OCI-LY3 (cell line): ENCODE measurements at regions not wholly inside any gene's neighbourhood (a gene's known extent, or its start where the extent isn't known, plus 50 kb on each side); places are given as distances from the start of the nearest gene placed in this dataset.

Source experiments
- H2AFZ ChIP-seq: fragments of 200-600, 300-600 bp; shearing (Covaris generic); 2 replicates; pipeline ENCODE4 v1.6.0; 2014; ENCODE audit warnings: antibody characterized with exemption, low read depth, low read length
- H3K27ac ChIP-seq: fragments of 200-600, 300-600 bp; sonication (generic); 2 replicates; pipeline ENCODE4 v1.5.1; 2014; ENCODE audit warnings: mild to moderate bottlenecking, low read length, moderate library complexity, mixed read lengths
- H3K27me3 ChIP-seq: fragments of 200-600, 300-600 bp; sonication (generic); 2 replicates; pipeline ENCODE4 v1.6.1; 2014; ENCODE audit warnings: low read depth, low read length, mixed read lengths
- H3K36me3 ChIP-seq: fragments of 200-600, 300-600 bp; sonication (generic); replicated peaks from 2 replicates; pipeline ENCODE3; 2014; ENCODE audit warnings: low read depth, low read length, mixed read lengths
- H3K4me1 ChIP-seq: fragments of 300-600, 200-600 bp; sonication (generic); 2 replicates; pipeline ENCODE4 v1.6.1; 2014; ENCODE audit warnings: low read length, mixed read lengths
- H3K4me2 ChIP-seq: fragments of 200-600, 300-600 bp; sonication (generic); 2 replicates; pipeline ENCODE4 v1.6.1; 2014; ENCODE audit warnings: low read length, mixed read lengths
- H3K4me3 ChIP-seq: fragments of 300-600, 200-600 bp; sonication (generic); 2 replicates; pipeline ENCODE4 v1.5.1; 2014; ENCODE audit warnings: antibody characterized with exemption, mild to moderate bottlenecking, low read length, moderate library complexity
- H3K79me2 ChIP-seq: fragments of 300-600, 200-600 bp; shearing (Covaris generic); 2 replicates; pipeline ENCODE4 v1.6.1; 2014; ENCODE audit warnings: mild to moderate bottlenecking, low read length, mixed read lengths
- H3K9ac ChIP-seq: fragments of 300-600, 200-600 bp; shearing (Covaris generic); 2 replicates; pipeline ENCODE4 v1.6.0; 2014; ENCODE audit warnings: mild to moderate bottlenecking, low read length, moderate library complexity
- H3K9me3 ChIP-seq: fragments of 200-600, 300-600 bp; shearing (Covaris generic); 2 replicates; pipeline ENCODE4 v1.6.1; 2014; ENCODE audit warnings: low read length, mixed read lengths; ENCODE audit not compliant: insufficient read depth
- H4K20me1 ChIP-seq: fragments of 200-600, 300-600 bp; sonication (generic); 2 replicates; pipeline ENCODE4 v1.6.1; 2016; ENCODE audit warnings: low read length, mixed read lengths; ENCODE audit not compliant: insufficient read depth
- EZH2phosphoT487 ChIP-seq: fragments of 200-600 bp; shearing (Covaris generic); IDR thresholded peaks from 2 replicates; pipeline ENCODE4 v1.6.1; 2018; ENCODE audit warnings: antibody characterized with exemption, mixed run types, low read depth
- TF ChIP-seq, protein P1 (sequence below): fragments of 200-600, 300-600 bp; sonication (generic); IDR thresholded peaks from 2 replicates; pipeline ENCODE4 v1.5.1; 2014; ENCODE audit warnings: antibody characterized with exemption, low read length, low read depth

DNA sequence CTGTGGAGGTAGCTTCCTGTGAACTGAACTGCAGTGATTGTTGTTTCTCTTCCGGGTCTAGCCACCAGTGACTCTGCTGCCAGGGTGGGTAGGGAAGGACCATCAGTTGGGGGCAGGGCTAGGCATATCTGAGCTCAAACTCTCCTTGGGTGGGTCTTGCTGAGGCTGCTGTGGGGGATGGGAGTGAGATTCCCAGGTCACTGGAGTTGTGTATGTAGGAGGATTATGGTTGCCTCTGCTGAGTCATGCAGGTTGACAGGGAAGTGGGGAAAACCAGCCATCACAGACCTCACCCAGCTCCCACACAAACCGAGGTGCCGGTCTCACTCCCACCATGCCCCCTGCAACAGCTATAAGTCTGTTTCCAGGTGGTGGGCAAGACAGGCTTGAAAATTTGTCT lies 1937.8 kb downstream of the PCDH7 start:
- H4K20me1 ChIP-seq = no peaks in the 10 kb centered on the region
- H3K4me2 ChIP-seq = no peak overlapping the region
- no peak overlapping the region for H3K9ac ChIP-seq
- no peaks in the 10 kb centered on the region for H3K27me3 ChIP-seq
- H3K4me3 ChIP-seq = no peak overlapping the region
- H3K4me1 ChIP-seq = no peaks in the 10 kb centered on the region
- H3K27ac ChIP-seq = no peak overlapping the region
- no peaks in the 10 kb centered on the region for H3K36me3 ChIP-seq
- H3K9me3 ChIP-seq = peaks cover 3% of the 10 kb centered on the region; the same call in 1 of the 2 replicates
- no peaks in the 10 kb centered on the region for H3K79me2 ChIP-seq
- TF ChIP-seq, protein P1, sequence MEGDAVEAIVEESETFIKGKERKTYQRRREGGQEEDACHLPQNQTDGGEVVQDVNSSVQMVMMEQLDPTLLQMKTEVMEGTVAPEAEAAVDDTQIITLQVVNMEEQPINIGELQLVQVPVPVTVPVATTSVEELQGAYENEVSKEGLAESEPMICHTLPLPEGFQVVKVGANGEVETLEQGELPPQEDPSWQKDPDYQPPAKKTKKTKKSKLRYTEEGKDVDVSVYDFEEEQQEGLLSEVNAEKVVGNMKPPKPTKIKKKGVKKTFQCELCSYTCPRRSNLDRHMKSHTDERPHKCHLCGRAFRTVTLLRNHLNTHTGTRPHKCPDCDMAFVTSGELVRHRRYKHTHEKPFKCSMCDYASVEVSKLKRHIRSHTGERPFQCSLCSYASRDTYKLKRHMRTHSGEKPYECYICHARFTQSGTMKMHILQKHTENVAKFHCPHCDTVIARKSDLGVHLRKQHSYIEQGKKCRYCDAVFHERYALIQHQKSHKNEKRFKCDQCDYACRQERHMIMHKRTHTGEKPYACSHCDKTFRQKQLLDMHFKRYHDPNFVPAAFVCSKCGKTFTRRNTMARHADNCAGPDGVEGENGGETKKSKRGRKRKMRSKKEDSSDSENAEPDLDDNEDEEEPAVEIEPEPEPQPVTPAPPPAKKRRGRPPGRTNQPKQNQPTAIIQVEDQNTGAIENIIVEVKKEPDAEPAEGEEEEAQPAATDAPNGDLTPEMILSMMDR = no peak
- no peak for TF ChIP-seq EZH2phosphoT487
- 0 out of 2 replicates have a peak overlapping the region, but pooled peaks have one; percentile 30 for H2AFZ ChIP-seq

DNA sequence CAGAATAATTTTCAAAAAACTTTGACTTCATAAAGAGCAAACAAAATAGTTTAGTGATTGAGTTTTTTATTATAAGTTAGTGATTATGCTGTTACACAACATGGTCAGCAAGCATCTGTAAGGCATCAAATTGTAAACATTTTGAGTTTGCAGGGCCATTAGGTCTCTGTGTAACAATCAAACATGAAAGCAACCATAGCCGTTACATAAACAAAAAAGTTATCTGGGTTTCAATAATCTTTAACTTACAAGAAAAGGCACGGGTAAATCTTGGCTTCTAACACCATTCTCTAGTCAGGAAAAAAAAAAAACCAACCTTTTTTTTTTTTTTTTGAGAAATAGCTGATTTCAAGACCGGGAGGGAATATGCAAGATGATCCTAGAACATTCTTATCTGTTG lies 1941.1 kb downstream of the PCDH7 start:
- TF ChIP-seq EZH2phosphoT487 = no peak
- TF ChIP-seq, protein P1 = no peak
- Histone ChIP-seq H3K27me3 (no peaks in the 10 kb centered on the region), H3K4me2 (no peak overlapping the region), H3K36me3 (no peaks in the 10 kb centered on the region), H3K4me1 (no peaks in the 10 kb centered on the region), H3K9me3 (peaks cover 3% of the 10 kb centered on the region; the same call in 1 of the 2 replicates), H3K4me3 (no peak overlapping the region), H4K20me1 (no peaks in the 10 kb centered on the region), H3K27ac (no peak overlapping the region), H3K79me2 (no peaks in the 10 kb centered on the region), H2AFZ (no peak overlapping the region), H3K9ac (no peak overlapping the region)

DNA sequence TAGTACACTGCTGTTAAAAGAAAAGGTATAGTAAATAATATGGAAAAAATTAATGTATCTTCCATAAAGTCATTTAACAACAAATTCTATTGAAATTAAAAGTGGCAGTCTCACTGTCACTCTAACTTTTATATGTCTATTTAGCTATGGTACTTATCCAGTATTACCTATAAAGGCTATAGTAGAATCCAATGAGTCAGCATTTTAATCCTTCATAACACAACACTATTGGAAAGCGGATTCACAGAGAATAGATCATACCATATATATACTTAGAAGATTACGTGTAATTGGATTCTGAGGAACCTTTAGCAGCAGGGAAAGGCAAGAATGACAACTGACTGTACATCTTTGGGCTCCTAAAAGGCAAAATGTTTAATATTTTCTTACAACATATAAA lies 1942.6 kb downstream of the PCDH7 start:
- Histone ChIP-seq H3K4me2 (no peak overlapping the region), H3K9me3 (peaks cover 3% of the 10 kb centered on the region; the same call in 1 of the 2 replicates), H3K4me3 (no peak overlapping the region), H2AFZ (no peak overlapping the region), H3K79me2 (no peaks in the 10 kb centered on the region), H3K27ac (no peak overlapping the region), H3K9ac (no peak overlapping the region), H3K4me1 (no peaks in the 10 kb centered on the region), H3K36me3 (no peaks in the 10 kb centered on the region), H3K27me3 (no peaks in the 10 kb centered on the region), H4K20me1 (no peaks in the 10 kb centered on the region)
- TF ChIP-seq, protein P1 = no peak
- TF ChIP-seq EZH2phosphoT487 = no peak

DNA sequence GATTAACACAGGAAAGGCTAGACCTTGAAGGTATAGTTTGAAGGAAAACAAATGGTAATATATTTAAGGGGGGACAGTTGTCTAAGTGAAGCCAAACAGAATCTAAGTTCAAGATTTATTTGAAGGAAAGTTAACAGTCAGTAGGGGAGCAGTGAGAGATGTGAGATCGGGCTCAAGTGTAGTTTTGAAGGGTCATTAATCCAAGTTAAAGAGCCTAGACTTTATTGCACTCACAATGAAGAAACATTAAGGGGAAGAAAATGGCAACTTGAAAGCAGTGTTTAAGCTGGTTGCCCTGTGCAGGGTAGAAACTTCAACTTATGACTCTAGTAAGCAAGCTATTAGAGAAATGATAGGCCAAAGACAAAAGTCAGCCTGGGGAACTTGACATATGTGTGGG lies 1952.2 kb downstream of the PCDH7 start:
- TF ChIP-seq, protein P1 = no peak
- TF ChIP-seq EZH2phosphoT487 = no peak
- H3K27ac ChIP-seq = no peak overlapping the region
- H4K20me1 ChIP-seq = no peaks in the 10 kb centered on the region
- no peak overlapping the region for H3K4me3 ChIP-seq
- H3K36me3 ChIP-seq = no peaks in the 10 kb centered on the region
- H3K4me1 ChIP-seq = no peaks in the 10 kb centered on the region
- no peak overlapping the region for H3K9ac ChIP-seq
- H3K27me3 ChIP-seq = no peaks in the 10 kb centered on the region
- H3K79me2 ChIP-seq = no peaks in the 10 kb centered on the region
- no peak overlapping the region for H3K4me2 ChIP-seq
- no peak overlapping the region for H2AFZ ChIP-seq
- no peaks in the 10 kb centered on the region for H3K9me3 ChIP-seq
